Glomerular visceral epithelial cell (primary cell): ENCODE measurements at regions not wholly inside any gene's neighbourhood (a gene's known extent, or its start where the extent isn't known, plus 50 kb on each side); places are given as distances from the start of the nearest gene placed in this dataset.
"Not testable (repeated sequence)": the region's sequence is repeated elsewhere in the genome, so short reads cannot be mapped to it uniquely, and the experiment has no call there.

Experiments used
- DNase-seq: peaks from one replicate; pipeline ENCODE4 v3.0.0-alpha.2; 2016; ENCODE audit errors: extremely low spot score

GRCh38 chr2:761384-761783 lies 84.2 kb upstream of the TMEM18 start:
- DNase-seq: no peak

GRCh38 chr2:760001-760400 lies 82.8 kb upstream of the TMEM18 start:
- DNase-seq: no peak

DNA sequence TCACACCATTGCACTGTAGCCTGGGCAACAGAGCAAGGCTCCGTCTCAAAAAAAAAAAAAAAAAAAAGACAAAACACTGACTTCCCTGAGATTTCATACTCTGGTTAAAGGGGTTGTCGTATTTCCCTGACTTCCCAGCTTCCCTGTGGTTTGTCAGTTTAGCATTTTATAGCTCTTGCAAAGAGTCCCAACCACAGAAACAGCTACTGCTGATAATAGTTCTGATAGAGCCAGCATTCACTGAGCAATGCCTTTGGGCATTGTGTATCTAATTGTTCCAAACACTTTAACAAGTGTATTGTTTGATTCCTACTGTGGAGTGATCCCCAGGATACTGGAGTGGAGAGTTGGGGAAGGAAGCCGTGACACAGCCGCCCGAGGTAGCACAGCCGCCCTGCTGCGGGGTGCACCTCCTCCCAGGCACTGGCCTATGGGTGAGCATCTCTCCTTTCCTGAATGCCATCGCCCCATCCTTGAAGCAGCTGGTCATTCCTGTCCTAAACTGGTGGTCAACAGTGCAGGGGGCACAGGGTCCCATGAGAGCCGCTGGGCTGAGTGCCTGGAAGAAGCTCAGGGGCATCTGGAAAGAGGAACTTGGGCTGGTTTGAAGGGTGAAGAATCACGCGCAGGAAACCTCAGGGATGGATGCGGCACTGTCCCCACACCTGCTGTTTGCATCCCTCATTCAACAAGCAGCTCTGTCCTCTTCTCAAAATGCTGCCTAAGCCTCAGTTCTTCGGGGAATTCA lies 81.0 kb upstream of the TMEM18 start:
- no peak for DNase-seq

DNA sequence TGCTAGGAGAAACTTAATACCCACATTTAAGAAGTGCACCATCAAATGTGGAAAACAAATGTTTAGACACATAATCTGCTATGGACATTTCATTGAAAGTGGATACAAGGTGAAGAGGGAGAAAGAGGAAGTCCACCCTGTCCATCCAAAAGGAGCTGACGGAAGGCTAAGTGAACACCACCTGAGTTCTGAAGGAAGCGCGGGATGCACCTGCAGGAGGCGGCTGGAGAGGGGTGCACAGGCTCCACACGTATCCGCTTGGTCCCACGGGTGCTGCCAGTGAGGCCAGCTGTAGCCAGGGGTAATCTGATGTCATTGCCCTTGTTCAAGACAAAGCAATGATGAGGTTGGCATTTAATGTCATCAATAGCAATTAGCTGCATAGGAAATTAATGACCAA lies 75.9 kb upstream of the TMEM18 start:
- no peak for DNase-seq

- DNase-seq: no peak
Measured at GRCh38 chr2:751474-751873, 74.3 kb upstream of the TMEM18 start.

GRCh38 chr2:750628-751027 lies 73.4 kb upstream of the TMEM18 start:
- DNase-seq: no peak

GRCh38 chr2:747762-748351 lies 70.7 kb upstream of the TMEM18 start:
- no peak for DNase-seq

DNA sequence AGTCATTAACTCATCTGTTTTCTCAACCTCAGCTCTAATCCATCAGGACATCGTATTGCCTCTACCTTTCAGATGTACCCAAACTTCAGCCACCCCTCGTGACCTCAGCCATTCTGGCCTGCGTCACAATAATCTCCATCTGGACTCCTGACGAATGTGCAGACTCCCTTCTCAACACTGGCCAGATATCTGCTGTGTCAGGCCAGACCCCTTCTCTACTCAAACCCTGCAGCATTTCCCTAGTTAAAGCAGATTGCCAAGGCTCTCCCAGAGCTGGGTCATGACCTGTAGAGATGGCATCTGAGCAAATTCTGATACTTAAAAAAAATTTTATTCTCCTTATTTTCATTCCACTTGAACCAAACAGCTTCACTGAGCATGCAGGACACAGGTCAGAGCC lies 69.5 kb upstream of the TMEM18 start:
- no peak for DNase-seq

GRCh38 chr2:744088-744487 lies 66.9 kb upstream of the TMEM18 start:
- no peak for DNase-seq

DNA sequence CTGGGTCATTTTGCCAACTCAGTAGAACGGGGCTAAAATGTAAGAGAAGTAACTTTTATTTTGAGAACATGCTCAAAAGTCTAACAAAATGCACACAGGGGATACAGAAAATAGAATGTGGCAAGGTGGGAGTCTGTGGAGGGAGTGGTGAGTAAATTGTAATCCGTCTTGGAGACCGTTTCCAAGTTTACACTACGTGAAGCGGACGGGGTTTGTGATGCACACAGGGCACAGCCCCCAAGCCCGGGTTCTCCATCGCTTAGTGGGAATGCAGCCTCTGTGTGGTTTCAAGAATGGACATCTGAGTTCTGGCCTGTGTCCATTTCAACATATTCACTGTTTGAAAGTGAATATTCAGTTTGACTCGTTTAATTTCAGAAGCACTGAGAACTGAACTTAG lies 65.0 kb upstream of the TMEM18 start:
- no peak for DNase-seq

DNA sequence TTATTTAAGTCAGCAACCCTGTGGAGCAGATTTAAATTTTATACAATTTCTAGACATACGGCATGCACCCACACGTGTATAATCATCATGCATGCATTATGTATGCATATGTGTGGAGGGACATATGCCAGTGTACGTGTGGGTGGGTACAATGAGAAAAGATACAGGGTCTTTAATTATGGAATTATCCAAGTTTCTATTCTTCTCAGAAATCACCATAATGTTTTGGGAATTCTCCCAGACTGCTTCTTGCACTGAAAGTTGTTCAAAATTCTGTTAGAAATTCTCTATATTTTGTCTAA lies 63.9 kb upstream of the TMEM18 start:
- DNase-seq: no peak

- peak; percentile 96 for DNase-seq
Measured at GRCh38 chr2:740322-741194, 63.4 kb upstream of the TMEM18 start.

DNA sequence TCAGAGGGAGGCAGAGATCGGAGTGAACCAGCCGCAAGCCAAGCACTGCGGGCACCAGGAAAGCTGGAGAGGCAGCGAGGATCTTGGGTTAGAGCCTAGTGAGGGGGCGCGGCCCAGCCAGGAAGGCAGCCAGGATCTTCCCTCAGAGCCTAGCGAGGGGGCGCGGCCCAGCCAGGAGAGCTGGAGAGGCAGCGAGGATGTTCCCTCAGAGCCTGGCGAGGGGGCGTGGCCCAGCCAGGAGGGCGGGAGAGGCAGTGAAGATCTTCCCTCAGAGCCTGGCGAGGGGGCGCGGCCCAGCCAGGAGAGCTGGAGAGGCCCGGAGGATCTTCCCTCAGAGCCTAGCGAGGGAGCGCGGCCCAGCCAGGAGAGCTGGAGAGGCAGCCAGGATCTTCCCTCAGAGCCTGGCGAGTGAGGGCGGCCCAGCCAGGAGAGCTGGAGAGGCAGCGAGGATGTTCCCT lies 62.7 kb upstream of the TMEM18 start:
- DNase-seq: not testable (repeated sequence)

DNA sequence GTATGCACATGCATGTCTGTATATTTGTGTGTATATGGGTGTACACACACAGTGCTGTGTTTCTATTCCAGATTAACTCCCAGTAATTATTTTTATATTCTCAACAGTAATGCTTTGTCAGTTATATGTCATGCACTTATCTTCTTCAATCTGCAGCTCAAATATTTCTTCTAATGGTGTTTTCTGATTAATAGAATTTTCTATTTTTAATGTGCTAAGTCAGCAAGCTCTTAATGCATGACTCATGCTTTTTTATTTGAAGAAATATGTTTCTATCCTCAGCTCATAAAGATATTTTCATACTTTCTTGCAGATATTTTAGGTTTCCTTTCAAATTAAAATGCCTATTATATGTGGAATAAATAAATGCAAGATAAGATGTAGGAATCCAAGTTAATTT lies 59.7 kb upstream of the TMEM18 start:
- no peak for DNase-seq

DNA sequence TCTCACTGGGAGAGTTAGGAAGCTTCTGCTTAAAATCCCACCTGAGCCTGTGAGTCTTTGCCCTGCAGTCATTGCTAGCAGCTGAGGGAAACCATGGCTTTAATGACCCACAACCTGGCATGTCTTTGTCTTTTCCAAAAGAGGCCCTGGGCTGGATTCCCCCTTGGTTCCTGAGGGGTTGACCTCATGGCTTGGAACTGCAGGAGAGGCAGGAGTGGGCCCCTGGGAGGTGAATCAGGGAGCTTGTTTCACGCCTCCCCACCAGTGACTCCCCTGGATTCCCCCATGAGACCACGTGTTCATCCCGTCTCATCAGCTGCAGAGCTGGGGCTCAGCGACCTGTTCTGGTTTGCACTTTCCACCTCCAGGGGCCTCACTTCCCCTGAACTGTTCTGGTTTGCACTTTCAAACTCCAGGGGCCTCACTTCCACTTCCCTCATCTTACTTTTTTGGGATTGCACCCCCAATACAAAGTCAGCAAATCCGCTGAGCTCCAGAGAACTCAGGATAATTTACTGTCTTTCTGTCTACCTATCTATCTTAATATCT lies 58.5 kb upstream of the TMEM18 start:
- DNase-seq: no peak

- DNase-seq: no peak
Measured at GRCh38 chr2:734496-734895, 57.3 kb upstream of the TMEM18 start.

- DNase-seq: no peak
Measured at GRCh38 chr2:733495-733894, 56.3 kb upstream of the TMEM18 start.

DNA sequence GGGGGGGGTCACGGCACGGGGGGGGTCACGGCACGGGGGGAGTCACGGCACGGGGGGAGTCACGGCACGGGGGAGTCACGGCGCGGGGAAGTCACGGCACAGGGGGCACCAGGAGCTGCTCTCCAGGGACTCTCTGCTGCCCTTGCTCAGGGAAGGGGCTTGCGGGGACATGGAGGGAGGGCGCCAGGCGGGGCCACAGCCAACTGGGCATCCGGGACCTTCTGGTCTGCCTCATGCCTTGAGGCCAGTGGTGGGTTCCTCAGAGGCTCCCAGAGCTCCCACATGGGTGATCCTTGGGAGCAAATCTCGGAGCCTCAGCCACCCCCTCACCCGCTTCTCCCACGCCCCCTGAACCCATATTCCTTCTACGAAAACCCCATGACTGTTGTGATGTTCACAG lies 55.8 kb upstream of the TMEM18 start:
- no peak for DNase-seq

GRCh38 chr2:731711-732110 lies 54.5 kb upstream of the TMEM18 start:
- no peak for DNase-seq

DNA sequence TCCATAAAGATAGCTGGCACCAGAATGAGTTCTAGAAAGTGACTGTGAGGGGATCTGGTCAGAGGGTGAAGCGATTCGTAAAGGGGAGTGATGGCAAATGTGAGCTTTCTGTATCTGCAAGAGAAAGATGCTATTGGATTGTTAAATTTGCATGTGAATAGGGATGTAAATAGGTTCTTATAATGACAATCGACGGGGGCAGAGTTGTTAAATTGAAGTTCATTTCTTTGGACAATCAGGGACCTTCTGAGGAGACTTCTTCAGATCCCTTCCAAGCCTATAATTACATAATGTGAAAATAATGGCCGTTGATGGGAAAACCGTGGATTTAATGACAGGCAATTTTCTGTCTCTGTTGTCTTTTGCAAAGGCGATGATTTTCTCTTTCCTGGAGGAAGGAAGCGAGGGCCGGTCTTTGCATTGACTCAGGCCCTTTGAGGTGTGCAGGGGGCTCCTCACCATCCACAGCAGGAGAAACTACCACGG lies 52.2 kb upstream of the TMEM18 start:
- no peak for DNase-seq

DNA sequence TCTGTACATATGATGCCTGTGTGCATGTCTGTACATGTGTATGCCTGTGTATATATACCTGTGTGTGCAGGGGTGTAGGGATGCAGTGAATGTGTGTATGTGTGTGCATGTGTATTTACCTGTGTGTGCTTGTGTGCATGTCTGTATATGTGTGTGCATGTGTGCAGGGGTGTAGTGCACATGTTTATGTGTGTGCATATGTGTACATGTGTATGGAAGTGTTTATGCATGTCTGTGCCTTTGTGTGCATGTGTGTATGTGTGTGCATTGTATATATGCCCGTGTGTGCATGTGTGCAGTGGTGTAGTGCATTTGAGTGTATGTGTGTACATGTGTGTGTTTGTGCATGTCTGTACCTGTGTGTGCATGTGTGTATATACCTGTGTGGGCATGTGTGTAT lies 51.0 kb upstream of the TMEM18 start:
- DNase-seq: no peak

DNA sequence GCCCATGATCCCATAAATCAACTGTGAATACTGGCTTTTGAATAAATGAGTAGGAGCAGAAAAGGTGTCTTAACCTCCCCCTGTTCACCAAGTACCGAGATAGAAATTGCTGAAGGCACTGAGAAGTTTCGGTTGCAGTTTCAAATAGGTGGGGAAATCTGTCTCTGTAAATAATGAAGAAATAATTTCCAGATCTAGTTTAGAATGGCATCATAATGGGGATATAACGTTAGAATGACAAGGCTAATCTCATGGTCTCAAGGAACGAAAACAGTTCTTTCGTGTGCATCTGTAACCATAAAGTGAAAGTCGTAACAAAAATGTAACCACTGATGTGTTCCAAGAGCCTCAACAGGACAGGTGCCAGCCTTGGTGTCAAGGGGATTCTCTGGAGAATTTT lies 49.9 kb upstream of the TMEM18 start:
- no peak for DNase-seq
